C4-2B (cell line): ENCODE measurements at regions not wholly inside any gene's neighbourhood (a gene's known extent, or its start where the extent isn't known, plus 50 kb on each side); places are given as distances from the start of the nearest gene placed in this dataset.

Source experiments
- CTCF ChIP-seq: fragments of 450-650 bp; conservative IDR thresholded peaks from 2 replicates; pipeline ENCODE4 v1.5.1; 2017; ENCODE audit warnings: mild to moderate bottlenecking
- ZFX ChIP-seq: fragments of 450-650 bp; IDR thresholded peaks from 2 replicates; pipeline ENCODE4 v1.6.1; 2017

GRCh38 chr1:239841631-239842030 lies 250.1 kb upstream of the FMN2 start:
- TF ChIP-seq CTCF: no peak
- TF ChIP-seq ZFX: no peak
